OCI-LY7 (cell line): ENCODE measurements at regions not wholly inside any gene's neighbourhood (a gene's known extent, or its start where the extent isn't known, plus 50 kb on each side); places are given as distances from the start of the nearest gene placed in this dataset.

Experiments used
- BruUV-seq: library from RNA; stranded (reverse); fragments of 400-500 nt; replicated peaks from 2 replicates; lab custom pipeline; 2021; lab: Mats Ljungman, UMichigan
- CTCF ChIA-PET: fragments of 300-600 bp; sonication (Branson Sonifier 250); formaldehyde crosslinking; loops from one replicate; lab custom pipeline; 2022; ENCODE audit warnings: antibody characterized with exemption; ENCODE audit not compliant: unreplicated experiment; lab: Charles Lee
- POLR2A ChIA-PET: fragments of 300-600 bp; sonication (Branson Sonifier 250); formaldehyde crosslinking; loops from one replicate; lab custom pipeline; 2022; ENCODE audit warnings: antibody characterized with exemption; lab: Charles Lee
- DNase-seq: peaks from one replicate; pipeline ENCODE4 v3.0.0-alpha.2; 2015; ENCODE audit warnings: low spot score
- H2AFZ ChIP-seq: fragments of 200-600 bp; sonication (generic), shearing (Covaris generic); 2 replicates; pipeline ENCODE4 v1.6.1; 2014; ENCODE audit warnings: mild to moderate bottlenecking, antibody characterized with exemption, low read length, moderate library complexity
- H3K27ac ChIP-seq: fragments of 200-600 bp; sonication (generic); 2 replicates; pipeline ENCODE4 v1.5.1; 2014; ENCODE audit warnings: mixed run types, low read depth, mild to moderate bottlenecking, moderate library complexity, low read length, inconsistent platforms; ENCODE audit not compliant: poor library complexity, severe bottlenecking
- H3K36me3 ChIP-seq: fragments of 200-600 bp; sonication (generic); 2 replicates; pipeline ENCODE4 v1.6.1; 2014; ENCODE audit warnings: mild to moderate bottlenecking, antibody characterized with exemption, low read length, moderate library complexity, mixed read lengths; ENCODE audit not compliant: insufficient read depth
- H3K4me1 ChIP-seq: fragments of 200-600 bp; sonication (generic); 2 replicates; pipeline ENCODE4 v1.5.1; 2014; ENCODE audit warnings: mild to moderate bottlenecking, low read length; ENCODE audit not compliant: insufficient read depth, poor library complexity, severe bottlenecking
- H3K4me2 ChIP-seq: fragments of 200-600 bp; sonication (generic); 2 replicates; pipeline ENCODE4 v1.6.1; 2014; ENCODE audit warnings: mild to moderate bottlenecking, low read length
- H3K4me3 ChIP-seq: fragments of 200-600 bp; sonication (generic); 2 replicates; pipeline ENCODE4 v1.5.1; 2014; ENCODE audit warnings: mild to moderate bottlenecking, low read depth, low read length; ENCODE audit not compliant: poor library complexity, severe bottlenecking
- H3K79me2 ChIP-seq: fragments of 200-600 bp; sonication (generic); 2 replicates; pipeline ENCODE4 v1.6.1; 2016; ENCODE audit warnings: low read depth, mild to moderate bottlenecking, low read length, moderate library complexity, mixed read lengths; ENCODE audit not compliant: insufficient read depth
- H3K9me2 ChIP-seq: fragments of 200-600 bp; sonication (generic); 2 replicates; pipeline ENCODE4 v1.6.1; 2016; ENCODE audit warnings: mild to moderate bottlenecking, low read length, mixed read lengths; ENCODE audit not compliant: insufficient read depth
- H3K9me3 ChIP-seq: fragments of 200-600 bp; sonication (generic); 2 replicates; pipeline ENCODE4 v1.6.1; 2014; ENCODE audit warnings: mild to moderate bottlenecking, mixed run types, low read length, mixed read lengths
- H4K20me1 ChIP-seq: fragments of 200-600 bp; sonication (generic); 2 replicates; pipeline ENCODE4 v1.6.1; 2014; ENCODE audit warnings: mild to moderate bottlenecking, antibody characterized with exemption, low read length, moderate library complexity, mixed read lengths; ENCODE audit not compliant: insufficient read depth
- EZH2phosphoT487 ChIP-seq: fragments of 200-600 bp; sonication (generic); IDR thresholded peaks from 2 replicates; pipeline ENCODE4 v1.6.1; 2018; ENCODE audit warnings: low read depth, borderline replicate concordance, mild to moderate bottlenecking, mixed run types, antibody characterized with exemption, low read length, moderate library complexity, mixed read lengths
- intact Hi-C: fragments of 100-400 bp; cut with micrococcal nuclease; formaldehyde crosslinking; loops from one replicate; pipeline ENCODE4 v1.10.0; 2022; ENCODE audit not compliant: unreplicated experiment
- TF ChIP-seq, protein P1 (sequence below): fragments of 200-600 bp; sonication (generic); conservative IDR thresholded peaks from 2 replicates; pipeline ENCODE4 v1.5.1; 2014; ENCODE audit warnings: mild to moderate bottlenecking, antibody characterized with exemption, low read length, moderate library complexity, mixed read lengths

DNA sequence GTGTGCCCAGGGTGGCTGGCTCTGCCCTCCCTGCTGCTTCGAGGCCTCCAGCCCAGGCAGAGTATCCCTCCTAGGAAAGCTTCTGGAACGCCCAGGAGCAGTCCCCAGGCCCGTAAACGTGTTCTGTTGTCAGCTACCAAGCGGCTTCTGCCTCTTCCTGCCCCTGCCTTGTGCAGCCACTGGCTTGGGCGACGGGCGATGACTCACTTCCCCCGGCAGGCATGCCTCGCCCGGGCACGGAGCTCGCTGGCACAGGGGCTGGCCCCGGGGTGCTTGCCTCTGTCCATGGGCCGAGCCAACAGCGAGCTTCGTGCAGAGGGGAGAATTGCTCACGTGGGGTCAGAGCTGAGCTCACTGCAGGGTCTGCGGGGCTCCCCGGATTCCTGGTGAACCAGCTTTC, 86.7 kb upstream of the THBS2 start:
- Histone ChIP-seq H3K4me2 (no peak overlapping the region), H3K9me2 (no peaks in the 10 kb centered on the region), H3K36me3 (no peaks in the 10 kb centered on the region), H3K4me1 (no peaks in the 10 kb centered on the region), H3K27ac (no peak overlapping the region), H3K79me2 (no peaks in the 10 kb centered on the region), H3K9me3 (no peaks in the 10 kb centered on the region), H2AFZ (no peak overlapping the region), H4K20me1 (no peaks in the 10 kb centered on the region), H3K4me3 (no peak overlapping the region)
- no peak for TF ChIP-seq EZH2phosphoT487
- TF ChIP-seq, protein P1, sequence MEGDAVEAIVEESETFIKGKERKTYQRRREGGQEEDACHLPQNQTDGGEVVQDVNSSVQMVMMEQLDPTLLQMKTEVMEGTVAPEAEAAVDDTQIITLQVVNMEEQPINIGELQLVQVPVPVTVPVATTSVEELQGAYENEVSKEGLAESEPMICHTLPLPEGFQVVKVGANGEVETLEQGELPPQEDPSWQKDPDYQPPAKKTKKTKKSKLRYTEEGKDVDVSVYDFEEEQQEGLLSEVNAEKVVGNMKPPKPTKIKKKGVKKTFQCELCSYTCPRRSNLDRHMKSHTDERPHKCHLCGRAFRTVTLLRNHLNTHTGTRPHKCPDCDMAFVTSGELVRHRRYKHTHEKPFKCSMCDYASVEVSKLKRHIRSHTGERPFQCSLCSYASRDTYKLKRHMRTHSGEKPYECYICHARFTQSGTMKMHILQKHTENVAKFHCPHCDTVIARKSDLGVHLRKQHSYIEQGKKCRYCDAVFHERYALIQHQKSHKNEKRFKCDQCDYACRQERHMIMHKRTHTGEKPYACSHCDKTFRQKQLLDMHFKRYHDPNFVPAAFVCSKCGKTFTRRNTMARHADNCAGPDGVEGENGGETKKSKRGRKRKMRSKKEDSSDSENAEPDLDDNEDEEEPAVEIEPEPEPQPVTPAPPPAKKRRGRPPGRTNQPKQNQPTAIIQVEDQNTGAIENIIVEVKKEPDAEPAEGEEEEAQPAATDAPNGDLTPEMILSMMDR, result no peak
- intact Hi-C loops, result no loop called here
- BruUV-seq, result no TSS peak
- CTCF ChIA-PET, result no interaction called here
- POLR2A ChIA-PET, result no interaction called here
- DNase-seq, result no peak

DNA sequence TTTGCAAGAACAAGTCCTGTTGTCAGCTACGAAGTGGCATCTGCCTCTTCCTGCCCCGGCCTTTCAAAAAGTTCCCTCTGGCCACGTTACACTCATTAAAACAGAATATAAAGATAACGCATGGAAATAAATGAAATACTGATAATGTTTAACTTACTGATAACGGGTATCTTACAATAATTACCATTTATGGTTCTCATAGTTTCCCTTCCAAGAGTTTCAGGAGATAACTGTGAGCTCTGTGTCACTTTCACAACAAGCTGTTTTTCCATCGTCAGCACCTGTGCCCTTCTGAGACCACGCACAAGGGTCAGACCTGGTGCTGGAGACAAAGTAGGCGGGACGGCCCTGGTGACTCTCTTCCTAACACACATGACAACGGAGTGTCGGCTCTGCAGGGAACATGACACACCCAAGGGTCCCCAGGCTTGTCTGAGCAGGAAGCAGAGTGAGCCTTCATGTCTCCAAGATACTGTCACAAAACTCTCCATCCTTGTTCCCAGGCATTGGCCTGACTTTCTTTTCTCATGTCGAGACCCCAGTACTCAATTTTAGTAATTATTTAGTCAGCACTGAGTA, 86.2 kb upstream of the THBS2 start:
- ChIA-PET POLR2A (no interaction called here), CTCF (no interaction called here)
- no peak overlapping the region for H3K27ac ChIP-seq
- H3K9me3 ChIP-seq, result no peaks in the 10 kb centered on the region
- no peaks in the 10 kb centered on the region for H3K4me1 ChIP-seq
- no peaks in the 10 kb centered on the region for H3K79me2 ChIP-seq
- H2AFZ ChIP-seq, result no peak overlapping the region
- BruUV-seq, result no TSS peak
- no peak for DNase-seq
- H3K36me3 ChIP-seq, result no peaks in the 10 kb centered on the region
- H3K4me2 ChIP-seq, result no peak overlapping the region
- no peaks in the 10 kb centered on the region for H4K20me1 ChIP-seq
- no peak overlapping the region for H3K4me3 ChIP-seq
- TF ChIP-seq, protein P1, result no peak
- no peak for TF ChIP-seq EZH2phosphoT487
- H3K9me2 ChIP-seq, result no peaks in the 10 kb centered on the region
- intact Hi-C loops, result no loop called here

DNA sequence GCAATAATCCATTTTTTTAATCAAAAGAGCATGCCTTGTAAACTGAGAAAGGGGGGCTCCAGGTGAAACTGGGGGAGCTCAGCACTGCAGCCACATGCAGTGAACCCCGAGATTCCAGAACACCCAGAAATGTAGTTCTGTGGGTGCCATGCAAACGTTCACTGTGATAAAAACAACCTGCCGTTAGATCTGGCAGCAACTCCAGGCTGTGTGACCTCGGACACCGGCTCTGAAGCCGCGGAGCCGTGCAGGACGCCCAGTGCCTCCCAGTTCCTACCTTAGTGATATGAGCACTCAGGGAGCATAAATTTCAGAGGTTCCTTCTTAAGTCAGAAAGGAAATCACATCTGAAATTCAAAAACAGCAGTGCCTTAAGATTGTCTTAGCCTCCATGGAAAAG, 85.4 kb upstream of the THBS2 start:
- Histone ChIP-seq H3K4me3 (no peak overlapping the region), H4K20me1 (no peaks in the 10 kb centered on the region), H3K9me2 (no peaks in the 10 kb centered on the region), H3K4me1 (no peaks in the 10 kb centered on the region), H3K27ac (no peak overlapping the region), H3K36me3 (no peaks in the 10 kb centered on the region), H3K9me3 (no peaks in the 10 kb centered on the region), H3K4me2 (no peak overlapping the region), H2AFZ (no peak overlapping the region), H3K79me2 (no peaks in the 10 kb centered on the region)
- CTCF ChIA-PET, result no interaction called here
- no peak for TF ChIP-seq EZH2phosphoT487
- TF ChIP-seq, protein P1, result no peak
- intact Hi-C loops, result no loop called here
- BruUV-seq, result no TSS peak
- DNase-seq, result no peak
- POLR2A ChIA-PET, result no interaction called here
